Vagina (tissue), 2 donors: ENCODE measurements at regions not wholly inside any gene's neighbourhood (a gene's known extent, or its start where the extent isn't known, plus 50 kb on each side); places are given as distances from the start of the nearest gene placed in this dataset.

Experiments used
- DNase-seq, 2 donors: peaks; one replicate each; pipeline ENCODE4 v3.0.0-alpha.2; 2017; ENCODE audit errors: extremely low spot score in 2 of 2
- H3K27ac ChIP-seq: fragments of 200-600 bp; sonication (generic); one replicate; pipeline ENCODE4 v1.5.1; 2019
- H3K27me3 ChIP-seq: fragments of 200-600 bp; sonication (generic); one replicate; pipeline ENCODE4 v1.5.1; 2019
- H3K36me3 ChIP-seq, 2 donors: fragments of 200-600 bp; sonication (generic); one replicate each; pipeline ENCODE4 v1.5.1; 2017 to 2019
- H3K4me1 ChIP-seq: fragments of 200-600 bp; sonication (generic); one replicate; pipeline ENCODE4 v1.5.1; 2019
- H3K4me3 ChIP-seq, 2 donors: fragments of 200-600 bp; sonication (generic); 1 replicate in 1 of 2; 2 replicates in 1 of 2; pipeline ENCODE4 v1.5.1; 2016 to 2019
- H3K9me3 ChIP-seq: fragments of 200-600 bp; sonication (generic); one replicate; pipeline ENCODE4 v1.5.1; 2019
- CTCF ChIP-seq, 3 experiments: fragments of 450-650 bp in 2 of 3; fragments of 200-600 bp in 1 of 3; sonication (generic) in 1 of 3; IDR thresholded peaks; one replicate each; pipeline ENCODE4 v1.5.1; 2017 to 2019; ENCODE audit warnings: antibody characterized with exemption in 3 of 3, mild to moderate bottlenecking in 2 of 3, moderate library complexity in 2 of 3
- POLR2A ChIP-seq, 2 donors: fragments of 450-650 bp; IDR thresholded peaks; one replicate each; pipeline ENCODE4 v1.6.1; 2017; ENCODE audit warnings: antibody characterized with exemption in 2 of 2, mild to moderate bottlenecking in 2 of 2, moderate library complexity in 2 of 2
- POLR2AphosphoS5 ChIP-seq, 2 donors: sonication (generic); formaldehyde crosslinking; IDR thresholded peaks; one replicate each; pipeline ENCODE4 v1.9.0; 2017; ENCODE audit warnings: antibody characterized with exemption in 2 of 2, mild to moderate bottlenecking in 2 of 2, low read depth in 1 of 2; ENCODE audit not compliant: insufficient read depth in 1 of 2
- intact Hi-C: fragments of 100-400 bp; cut with DNase I; formaldehyde crosslinking; loops from one replicate; pipeline ENCODE4 v1.15.1; 2023

- peak in 2 of 3 experiments; percentile 44 to 66 for TF ChIP-seq CTCF (IDR thresholded peaks at IDR 0.05)
- no peak for TF ChIP-seq POLR2AphosphoS5 (IDR thresholded peaks at IDR 0.05; ENCODE audit: insufficient read depth in 1 of 2, low read depth in 1 of 2)
- H3K4me3 ChIP-seq, result no peak overlapping the region
- no peaks in the 10 kb centered on the region for H3K9me3 ChIP-seq
- no peak for DNase-seq
- no peaks in the 10 kb centered on the region for H3K36me3 ChIP-seq
- peaks cover 20% of the 10 kb centered on the region for H3K4me1 ChIP-seq
- intact Hi-C loops, result loop anchor here (5.0 kb wide), 1 partner anchor 1235 kb away; no protein-coding TSS in a partner anchor
- no peaks in the 10 kb centered on the region for H3K27me3 ChIP-seq
- peak overlapping the region; percentile 55 for H3K27ac ChIP-seq
Observed at GRCh38 chr2:145752091-145752806, 1232.3 kb upstream of the ZEB2 start.

- TF ChIP-seq POLR2AphosphoS5 (IDR thresholded peaks at IDR 0.05; ENCODE audit: insufficient read depth in 1 of 2, low read depth in 1 of 2) (no peak), CTCF (IDR thresholded peaks at IDR 0.05) (no peak), POLR2A (IDR thresholded peaks at IDR 0.05) (no peak)
- no peaks in the 10 kb centered on the region for H3K9me3 ChIP-seq
- H3K36me3 ChIP-seq, result no peaks in the 10 kb centered on the region
- H3K27ac ChIP-seq, result peak overlapping the region; percentile 55
- DNase-seq, result no peak
- no peaks in the 10 kb centered on the region for H3K27me3 ChIP-seq
- H3K4me1 ChIP-seq, result peaks cover 20% of the 10 kb centered on the region
- intact Hi-C loops, result loop anchor here (5.0 kb wide), 1 partner anchor 1234 kb away; no protein-coding TSS in a partner anchor
- no peak overlapping the region for H3K4me3 ChIP-seq
Observed at GRCh38 chr2:145751629-145752028, 1231.7 kb upstream of the ZEB2 start.

GRCh38 chr2:145751155-145751554 is 1231.2 kb upstream of the ZEB2 start:
- intact Hi-C loops, result loop anchor here (5.0 kb wide), 1 partner anchor 1234 kb away; no protein-coding TSS in a partner anchor
- Histone ChIP-seq H3K4me3 (no peak overlapping the region), H3K27me3 (no peaks in the 10 kb centered on the region), H3K36me3 (no peaks in the 10 kb centered on the region), H3K4me1 (peaks cover 20% of the 10 kb centered on the region), H3K9me3 (no peaks in the 10 kb centered on the region), H3K27ac (peak overlapping the region; percentile 55)
- TF ChIP-seq CTCF (IDR thresholded peaks at IDR 0.05) (no peak), POLR2AphosphoS5 (IDR thresholded peaks at IDR 0.05; ENCODE audit: insufficient read depth in 1 of 2, low read depth in 1 of 2) (no peak), POLR2A (IDR thresholded peaks at IDR 0.05) (no peak)
- no peak for DNase-seq

- H3K9me3 ChIP-seq, result no peaks in the 10 kb centered on the region
- intact Hi-C loops, result loop anchor here (5.0 kb wide), 1 partner anchor 1233 kb away; no protein-coding TSS in a partner anchor
- DNase-seq, result no peak
- H3K4me3 ChIP-seq, result no peak overlapping the region
- no peak overlapping the region for H3K27ac ChIP-seq
- H3K36me3 ChIP-seq, result no peaks in the 10 kb centered on the region
- TF ChIP-seq POLR2AphosphoS5 (IDR thresholded peaks at IDR 0.05; ENCODE audit: insufficient read depth in 1 of 2, low read depth in 1 of 2) (no peak), POLR2A (IDR thresholded peaks at IDR 0.05) (no peak), CTCF (IDR thresholded peaks at IDR 0.05) (no peak)
- H3K4me1 ChIP-seq, result peaks cover 20% of the 10 kb centered on the region
- H3K27me3 ChIP-seq, result no peaks in the 10 kb centered on the region
Observed at GRCh38 chr2:145750612-145751011, 1230.7 kb upstream of the ZEB2 start.

- Histone ChIP-seq H3K36me3 (no peaks in the 10 kb centered on the region), H3K4me1 (peaks cover 20% of the 10 kb centered on the region), H3K4me3 (no peak overlapping the region), H3K27me3 (no peaks in the 10 kb centered on the region), H3K9me3 (no peaks in the 10 kb centered on the region), H3K27ac (no peak overlapping the region)
- intact Hi-C loops, result loop anchor here (5.0 kb wide), 1 partner anchor 1233 kb away; no protein-coding TSS in a partner anchor
- TF ChIP-seq CTCF (IDR thresholded peaks at IDR 0.05) (no peak), POLR2AphosphoS5 (IDR thresholded peaks at IDR 0.05; ENCODE audit: insufficient read depth in 1 of 2, low read depth in 1 of 2) (no peak), POLR2A (IDR thresholded peaks at IDR 0.05) (no peak)
- no peak for DNase-seq
Observed at GRCh38 chr2:145750144-145750543, 1230.2 kb upstream of the ZEB2 start.
